ENCODE measurements at regions not wholly inside any gene's neighbourhood (a gene's known extent, or its start where the extent isn't known, plus 50 kb on each side); places are given as distances from the start of the nearest gene placed in this dataset.

- no peaks in the 10 kb centered on the region for H3K9me3 ChIP-seq (replicated peaks in 1 of 2; ENCODE audit: control insufficient read depth in 1 of 2, insufficient read depth in 1 of 2, low read length in 2 of 2)
- intact Hi-C loops (cut with micrococcal nuclease), result no loop called here
- DNase-seq, result no peak
- TF ChIP-seq, protein P1, sequence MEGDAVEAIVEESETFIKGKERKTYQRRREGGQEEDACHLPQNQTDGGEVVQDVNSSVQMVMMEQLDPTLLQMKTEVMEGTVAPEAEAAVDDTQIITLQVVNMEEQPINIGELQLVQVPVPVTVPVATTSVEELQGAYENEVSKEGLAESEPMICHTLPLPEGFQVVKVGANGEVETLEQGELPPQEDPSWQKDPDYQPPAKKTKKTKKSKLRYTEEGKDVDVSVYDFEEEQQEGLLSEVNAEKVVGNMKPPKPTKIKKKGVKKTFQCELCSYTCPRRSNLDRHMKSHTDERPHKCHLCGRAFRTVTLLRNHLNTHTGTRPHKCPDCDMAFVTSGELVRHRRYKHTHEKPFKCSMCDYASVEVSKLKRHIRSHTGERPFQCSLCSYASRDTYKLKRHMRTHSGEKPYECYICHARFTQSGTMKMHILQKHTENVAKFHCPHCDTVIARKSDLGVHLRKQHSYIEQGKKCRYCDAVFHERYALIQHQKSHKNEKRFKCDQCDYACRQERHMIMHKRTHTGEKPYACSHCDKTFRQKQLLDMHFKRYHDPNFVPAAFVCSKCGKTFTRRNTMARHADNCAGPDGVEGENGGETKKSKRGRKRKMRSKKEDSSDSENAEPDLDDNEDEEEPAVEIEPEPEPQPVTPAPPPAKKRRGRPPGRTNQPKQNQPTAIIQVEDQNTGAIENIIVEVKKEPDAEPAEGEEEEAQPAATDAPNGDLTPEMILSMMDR (IDR thresholded peaks at IDR 0.05), result no peak
- H3K4me3 ChIP-seq (replicated peaks in 1 of 3; ENCODE audit: low read depth in 2 of 3, low read length in 3 of 3), result no peak overlapping the region
- Mint-ChIP-seq H3K27me3 (ENCODE audit: low read depth in 3 of 3) (peaks cover 0 to 9% (median 7%) of the 10 kb centered on the region in 3 donors), H3K9me3 (no peaks in the 10 kb centered on the region), H3K36me3 (peaks cover 0 to 3% of the 10 kb centered on the region in 2 donors), H3K27ac (peak overlapping the region in 1 of 7 donors; percentile 53), H3K4me3 (peak overlapping the region in 1 of 2 donors; percentile 28), H3K4me1 (peaks cover 33% of the 10 kb centered on the region)
- H4K20me1 ChIP-seq (ENCODE audit: insufficient read depth, low read length), result no peaks in the 10 kb centered on the region
- 87% methylated on average over 13 of the region's 13 CpGs for WGBS (ENCODE audit: insufficient coverage)
- no peaks in the 10 kb centered on the region for H3K79me2 ChIP-seq (ENCODE audit: insufficient read depth, low read length)
- H3K27me3 ChIP-seq (ENCODE audit: control insufficient read depth in 2 of 2, insufficient read depth in 2 of 2, low read length in 2 of 2), result no peaks in the 10 kb centered on the region
- H3K36me3 ChIP-seq (replicated peaks in 1 of 2; ENCODE audit: control insufficient read depth in 1 of 2, insufficient read depth in 2 of 2, low read length in 2 of 2), result no peaks in the 10 kb centered on the region
- no peak overlapping the region for H3K27ac ChIP-seq (ENCODE audit: low read depth in 1 of 2, low read length in 2 of 2)
- no peak overlapping the region for H3K4me2 ChIP-seq (replicated peaks; ENCODE audit: extremely low read depth, low read length, poor library complexity, severe bottlenecking)
- no peak overlapping the region for H2AFZ ChIP-seq (ENCODE audit: insufficient read depth, low read depth, low read length, poor library complexity, severe bottlenecking)
- peaks cover 31 to 34% of the 10 kb centered on the region in 2 donors for H3K4me1 ChIP-seq (ENCODE audit: control insufficient read depth in 1 of 2, insufficient read depth in 2 of 2, low read length in 2 of 2)
- no peak overlapping the region for H3K9ac ChIP-seq (ENCODE audit: insufficient read depth, low read length, poor library complexity, severe bottlenecking)
Measured at GRCh38 chr3:3577823-3578222, 221.4 kb upstream of the LRRN1 start.

GRCh38 chr3:3573341-3573740 lies 225.9 kb upstream of the LRRN1 start:
- H3K27ac ChIP-seq (ENCODE audit: low read depth in 1 of 2, low read length in 2 of 2), result no peak overlapping the region
- H2AFZ ChIP-seq (ENCODE audit: insufficient read depth, low read depth, low read length, poor library complexity, severe bottlenecking), result no peak overlapping the region
- no peaks in the 10 kb centered on the region for H4K20me1 ChIP-seq (ENCODE audit: insufficient read depth, low read length)
- Mint-ChIP-seq H3K36me3 (no peaks in the 10 kb centered on the region), H3K4me1 (peaks cover 8% of the 10 kb centered on the region), H3K27ac (no peak overlapping the region), H3K9me3 (peaks cover 0 to 2% (median 0%) of the 10 kb centered on the region in 7 donors), H3K4me3 (no peak overlapping the region), H3K27me3 (ENCODE audit: low read depth in 3 of 3) (peaks cover 0 to 5% (median 4%) of the 10 kb centered on the region in 3 donors)
- H3K4me1 ChIP-seq (ENCODE audit: control insufficient read depth in 1 of 2, insufficient read depth in 2 of 2, low read length in 2 of 2), result peaks cover 6 to 7% of the 10 kb centered on the region in 2 donors
- no peaks in the 10 kb centered on the region for H3K79me2 ChIP-seq (ENCODE audit: insufficient read depth, low read length)
- H3K9me3 ChIP-seq (replicated peaks in 1 of 2; ENCODE audit: control insufficient read depth in 1 of 2, insufficient read depth in 1 of 2, low read length in 2 of 2), result no peaks in the 10 kb centered on the region
- DNase-seq, result no peak
- H3K9ac ChIP-seq (ENCODE audit: insufficient read depth, low read length, poor library complexity, severe bottlenecking), result no peak overlapping the region
- no peaks in the 10 kb centered on the region for H3K36me3 ChIP-seq (replicated peaks in 1 of 2; ENCODE audit: control insufficient read depth in 1 of 2, insufficient read depth in 2 of 2, low read length in 2 of 2)
- WGBS (ENCODE audit: insufficient coverage), result no CpG with 5 or more reads among the region's 1 CpG
- no peak overlapping the region for H3K4me3 ChIP-seq (replicated peaks in 1 of 3; ENCODE audit: low read depth in 2 of 3, low read length in 3 of 3)
- TF ChIP-seq, protein P1 (IDR thresholded peaks at IDR 0.05), result no peak
- H3K27me3 ChIP-seq (ENCODE audit: control insufficient read depth in 2 of 2, insufficient read depth in 2 of 2, low read length in 2 of 2), result no peaks in the 10 kb centered on the region
- intact Hi-C loops (cut with micrococcal nuclease), result no loop called here
- no peak overlapping the region for H3K4me2 ChIP-seq (replicated peaks; ENCODE audit: extremely low read depth, low read length, poor library complexity, severe bottlenecking)
